ENCODE measurements at regions not wholly inside any gene's neighbourhood (a gene's known extent, or its start where the extent isn't known, plus 50 kb on each side); places are given as distances from the start of the nearest gene placed in this dataset.

DNA sequence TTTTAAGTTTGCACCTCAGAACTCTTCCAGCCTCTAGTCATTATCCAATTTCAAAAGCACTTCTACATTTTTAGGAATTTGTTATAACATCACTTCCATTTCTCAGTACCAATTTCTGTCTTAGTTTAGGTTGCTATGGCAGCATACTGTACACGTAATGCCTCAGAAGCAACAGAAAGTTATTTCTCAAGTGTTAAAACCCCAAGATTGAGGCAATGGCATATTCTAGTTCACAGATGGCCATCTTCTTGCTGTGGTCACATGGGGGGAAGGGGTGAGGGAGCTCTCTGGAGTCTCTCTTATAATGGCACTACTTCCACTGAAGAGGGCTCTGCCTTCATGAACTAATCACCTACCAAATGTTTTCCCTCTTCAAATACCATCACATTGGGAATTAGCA, 220.3 kb upstream of the CTSO start:
- H3K4me3 ChIP-seq (replicated peaks; ENCODE audit: low read depth, low read length): no peak overlapping the region
- TF ChIP-seq, protein P1, sequence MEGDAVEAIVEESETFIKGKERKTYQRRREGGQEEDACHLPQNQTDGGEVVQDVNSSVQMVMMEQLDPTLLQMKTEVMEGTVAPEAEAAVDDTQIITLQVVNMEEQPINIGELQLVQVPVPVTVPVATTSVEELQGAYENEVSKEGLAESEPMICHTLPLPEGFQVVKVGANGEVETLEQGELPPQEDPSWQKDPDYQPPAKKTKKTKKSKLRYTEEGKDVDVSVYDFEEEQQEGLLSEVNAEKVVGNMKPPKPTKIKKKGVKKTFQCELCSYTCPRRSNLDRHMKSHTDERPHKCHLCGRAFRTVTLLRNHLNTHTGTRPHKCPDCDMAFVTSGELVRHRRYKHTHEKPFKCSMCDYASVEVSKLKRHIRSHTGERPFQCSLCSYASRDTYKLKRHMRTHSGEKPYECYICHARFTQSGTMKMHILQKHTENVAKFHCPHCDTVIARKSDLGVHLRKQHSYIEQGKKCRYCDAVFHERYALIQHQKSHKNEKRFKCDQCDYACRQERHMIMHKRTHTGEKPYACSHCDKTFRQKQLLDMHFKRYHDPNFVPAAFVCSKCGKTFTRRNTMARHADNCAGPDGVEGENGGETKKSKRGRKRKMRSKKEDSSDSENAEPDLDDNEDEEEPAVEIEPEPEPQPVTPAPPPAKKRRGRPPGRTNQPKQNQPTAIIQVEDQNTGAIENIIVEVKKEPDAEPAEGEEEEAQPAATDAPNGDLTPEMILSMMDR (IDR thresholded peaks at IDR 0.05; ENCODE audit: low read length, missing control alignments): no peak
- no peak for DNase-seq (ENCODE audit: low read depth)

DNA sequence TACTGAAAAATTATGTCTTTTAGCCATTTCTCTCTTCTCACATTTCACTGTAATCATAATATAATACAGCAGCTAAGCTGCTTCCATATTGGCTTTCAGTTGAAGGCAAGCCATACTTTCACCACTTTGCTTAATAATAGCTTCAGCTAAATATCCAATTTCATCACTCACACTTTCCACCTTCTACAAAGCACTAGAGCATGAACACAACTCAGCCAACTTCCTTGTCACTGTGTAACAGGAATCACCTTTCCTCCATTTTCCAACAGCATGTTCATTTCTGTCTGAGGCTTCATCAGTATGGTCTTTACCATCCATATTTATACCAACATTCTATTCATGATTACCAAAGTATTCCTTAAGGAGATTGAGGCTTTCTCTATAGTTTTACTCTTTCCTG, 219.8 kb upstream of the CTSO start:
- TF ChIP-seq, protein P1 (IDR thresholded peaks at IDR 0.05; ENCODE audit: low read length, missing control alignments): no peak

DNA sequence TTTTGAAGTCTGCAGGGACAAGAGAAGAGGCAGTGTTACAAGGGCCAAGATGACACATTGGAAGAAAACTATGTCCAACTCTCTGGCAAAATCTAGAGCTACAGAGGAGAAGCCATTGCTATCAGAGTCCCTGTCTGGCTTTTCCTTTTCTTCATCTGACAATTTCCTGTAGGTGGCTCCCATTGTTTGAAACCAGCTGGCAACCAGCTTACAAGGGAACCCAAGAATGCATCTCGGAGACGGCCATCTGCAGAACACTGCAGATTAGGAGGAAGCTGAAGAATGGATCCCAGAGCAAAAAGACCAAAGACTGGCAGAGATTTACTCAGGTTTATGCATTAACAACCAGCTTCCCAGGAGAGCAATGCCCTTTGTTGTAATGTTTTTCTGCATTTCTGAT, 216.2 kb upstream of the CTSO start:
- no peak overlapping the region for H3K4me3 ChIP-seq (replicated peaks; ENCODE audit: low read depth, low read length)
- peak; percentile 23 for DNase-seq (ENCODE audit: low read depth)
- TF ChIP-seq, protein P1 (IDR thresholded peaks at IDR 0.05; ENCODE audit: low read length, missing control alignments): no peak

More for the DNA sequence above, 219.8 kb upstream of the CTSO start:
- no peak for DNase-seq (ENCODE audit: low read depth)
- no peak overlapping the region for H3K4me3 ChIP-seq (replicated peaks; ENCODE audit: low read depth, low read length)

DNA sequence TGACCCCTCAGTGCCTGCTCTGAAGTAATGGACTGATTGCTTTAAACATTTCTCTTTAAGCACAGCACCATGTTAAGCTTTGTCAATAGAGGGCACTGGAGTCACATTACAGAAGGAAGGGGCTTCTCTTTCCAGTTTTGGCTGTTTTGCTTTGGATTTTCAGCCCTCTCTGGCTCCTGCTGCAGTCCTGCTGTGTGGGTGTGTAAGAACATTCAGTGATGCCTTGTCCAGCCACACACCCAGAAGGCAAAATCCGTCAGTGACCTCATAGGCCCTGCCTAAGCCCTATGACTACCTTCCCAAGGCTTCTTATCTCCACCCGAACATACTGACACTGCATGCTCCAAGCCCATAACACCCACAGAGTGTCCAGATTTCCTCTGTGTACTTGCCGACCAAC, 215.3 kb upstream of the CTSO start:
- H3K4me3 ChIP-seq (replicated peaks; ENCODE audit: low read depth, low read length): no peak overlapping the region
- TF ChIP-seq, protein P1 (IDR thresholded peaks at IDR 0.05; ENCODE audit: low read length, missing control alignments): peak; percentile 83
- peak; percentile 89 for DNase-seq (ENCODE audit: low read depth)

DNA sequence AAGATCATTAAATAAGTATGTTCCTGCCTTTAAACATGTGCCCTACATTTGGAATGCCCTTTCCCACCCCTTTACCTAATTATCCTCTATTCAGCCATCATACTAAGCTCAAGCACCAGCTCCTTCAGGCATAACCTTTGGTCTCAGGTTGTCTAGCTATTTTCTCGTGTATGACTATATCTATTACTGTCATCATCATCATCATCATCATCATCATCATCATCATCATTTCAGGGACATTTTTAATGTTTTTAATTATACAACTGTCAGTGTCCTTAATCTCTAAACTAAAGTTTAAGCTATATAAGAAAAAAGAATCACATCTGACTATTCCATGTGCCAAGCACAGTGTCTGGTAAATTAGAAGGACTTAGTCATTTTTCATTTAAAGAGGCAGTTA, 214.6 kb upstream of the CTSO start:
- TF ChIP-seq, protein P1 (IDR thresholded peaks at IDR 0.05; ENCODE audit: low read length, missing control alignments): no peak
- H3K4me3 ChIP-seq (replicated peaks; ENCODE audit: low read depth, low read length): no peak overlapping the region
- no peak for DNase-seq (ENCODE audit: low read depth)

DNA sequence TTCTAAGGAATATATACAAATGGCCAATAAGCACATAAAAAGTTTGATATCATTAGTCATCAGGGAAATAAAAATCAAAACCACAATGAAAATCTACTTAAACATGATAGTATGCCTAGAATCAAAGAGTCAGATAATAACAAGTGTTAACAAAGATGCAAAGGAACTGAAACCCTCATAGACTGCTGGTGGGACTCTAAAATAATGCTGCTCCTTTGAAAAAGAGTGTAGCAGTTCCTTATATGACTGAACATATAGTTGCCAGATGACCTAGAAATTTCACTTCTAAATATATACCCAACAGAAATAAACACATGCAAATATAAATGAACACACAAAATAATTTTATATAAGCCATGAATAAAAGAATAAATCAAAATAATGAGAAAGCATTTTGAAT, 205.1 kb upstream of the CTSO start:
- TF ChIP-seq, protein P1 (IDR thresholded peaks at IDR 0.05; ENCODE audit: low read length, missing control alignments): no peak
- H3K4me3 ChIP-seq (replicated peaks; ENCODE audit: low read depth, low read length): no peak overlapping the region
- no peak for DNase-seq (ENCODE audit: low read depth)

DNA sequence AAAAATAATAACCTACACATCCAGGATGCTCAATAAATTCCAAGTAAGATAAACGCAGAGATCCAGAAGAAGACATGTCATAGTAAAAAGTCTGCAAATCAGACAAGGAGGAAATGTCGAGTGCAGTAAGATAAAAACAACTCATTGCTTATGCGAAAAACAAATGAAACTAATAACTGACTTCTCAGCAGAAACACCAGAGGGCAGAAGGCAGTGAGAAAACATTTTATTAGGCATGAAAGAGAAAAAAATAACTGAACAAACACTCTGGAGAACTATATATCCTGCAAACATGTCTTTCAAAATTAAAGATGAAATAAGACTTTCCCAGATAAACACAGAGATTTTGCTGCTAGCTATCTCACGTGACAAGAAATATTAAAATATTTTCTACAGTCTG, 201.3 kb upstream of the CTSO start:
- H3K4me3 ChIP-seq (replicated peaks; ENCODE audit: low read depth, low read length): no peak overlapping the region
- TF ChIP-seq, protein P1 (IDR thresholded peaks at IDR 0.05; ENCODE audit: low read length, missing control alignments): peak; percentile 29
- peak; percentile 7 for DNase-seq (ENCODE audit: low read depth)

Data from fibroblast of pulmonary artery (primary cell).